Adrenal gland (tissue), 5 donors: ENCODE measurements at regions not wholly inside any gene's neighbourhood (a gene's known extent, or its start where the extent isn't known, plus 50 kb on each side); places are given as distances from the start of the nearest gene placed in this dataset.

Source experiments
- POLR2A ChIP-seq, 2 donors: fragments of 450-650 bp; IDR thresholded peaks; one replicate each; pipeline ENCODE4 v1.6.1; 2017; ENCODE audit warnings: antibody characterized with exemption in 2 of 2, mild to moderate bottlenecking in 2 of 2, moderate library complexity in 1 of 2
- TF ChIP-seq, protein P1 (sequence below), 6 experiments: fragments of 450-650 bp in 4 of 6; fragments of 200-600 bp in 2 of 6; sonication (generic) in 1 of 6; IDR thresholded peaks; 1 replicate in 5 of 6; 2 replicates in 1 of 6; pipeline versions ENCODE4 v1.5.1 to v1.8.0; 2016 to 2021; ENCODE audit warnings: antibody characterized with exemption in 6 of 6, mild to moderate bottlenecking in 2 of 6, moderate library complexity in 1 of 6
- donor health status: DM: no; HTN: no; CAD: no.

DNA sequence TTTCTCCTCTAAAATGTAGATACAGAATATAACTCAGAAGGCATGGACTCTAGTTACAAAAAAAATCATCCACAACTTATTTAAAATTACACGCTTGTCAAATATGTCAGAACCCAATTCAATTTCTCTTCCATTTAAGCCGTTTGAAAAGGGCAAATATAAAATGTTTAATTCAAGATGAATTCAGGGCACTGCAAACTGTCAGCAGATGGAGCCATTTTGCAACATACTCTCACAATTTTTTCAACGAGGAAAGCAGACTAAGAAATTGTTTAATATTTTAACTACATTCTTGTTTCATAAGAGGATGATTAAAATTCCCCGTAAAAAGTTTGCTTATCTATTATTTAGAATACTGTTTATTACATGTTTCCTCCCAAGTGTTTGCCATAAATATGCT lies 321.3 kb upstream of the CPXCR1 start:
- TF ChIP-seq, protein P1, sequence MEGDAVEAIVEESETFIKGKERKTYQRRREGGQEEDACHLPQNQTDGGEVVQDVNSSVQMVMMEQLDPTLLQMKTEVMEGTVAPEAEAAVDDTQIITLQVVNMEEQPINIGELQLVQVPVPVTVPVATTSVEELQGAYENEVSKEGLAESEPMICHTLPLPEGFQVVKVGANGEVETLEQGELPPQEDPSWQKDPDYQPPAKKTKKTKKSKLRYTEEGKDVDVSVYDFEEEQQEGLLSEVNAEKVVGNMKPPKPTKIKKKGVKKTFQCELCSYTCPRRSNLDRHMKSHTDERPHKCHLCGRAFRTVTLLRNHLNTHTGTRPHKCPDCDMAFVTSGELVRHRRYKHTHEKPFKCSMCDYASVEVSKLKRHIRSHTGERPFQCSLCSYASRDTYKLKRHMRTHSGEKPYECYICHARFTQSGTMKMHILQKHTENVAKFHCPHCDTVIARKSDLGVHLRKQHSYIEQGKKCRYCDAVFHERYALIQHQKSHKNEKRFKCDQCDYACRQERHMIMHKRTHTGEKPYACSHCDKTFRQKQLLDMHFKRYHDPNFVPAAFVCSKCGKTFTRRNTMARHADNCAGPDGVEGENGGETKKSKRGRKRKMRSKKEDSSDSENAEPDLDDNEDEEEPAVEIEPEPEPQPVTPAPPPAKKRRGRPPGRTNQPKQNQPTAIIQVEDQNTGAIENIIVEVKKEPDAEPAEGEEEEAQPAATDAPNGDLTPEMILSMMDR (IDR thresholded peaks at IDR 0.05): peak in 1 of 6 experiments; percentile 36
- no peak for TF ChIP-seq POLR2A (IDR thresholded peaks at IDR 0.05)
